IPS-20b (cell line): ENCODE measurements at regions not wholly inside any gene's neighbourhood (a gene's known extent, or its start where the extent isn't known, plus 50 kb on each side); places are given as distances from the start of the nearest gene placed in this dataset.

Experiments
- H3K27ac ChIP-seq: one replicate; pipeline ENCODE4 v1.5.1; 2013; ENCODE audit warnings: low read length
- H3K27me3 ChIP-seq: 2 replicates; pipeline ENCODE4 v1.6.1; 2013; ENCODE audit warnings: mild to moderate bottlenecking, low read length, inconsistent platforms; ENCODE audit not compliant: insufficient read depth
- H3K36me3 ChIP-seq: 2 replicates; pipeline ENCODE4 v1.6.1; 2013; ENCODE audit warnings: low read depth, mild to moderate bottlenecking, inconsistent platforms, low read length, moderate library complexity; ENCODE audit not compliant: insufficient read depth
- H3K4me1 ChIP-seq: 2 replicates; pipeline ENCODE4 v1.6.1; 2013; ENCODE audit warnings: mild to moderate bottlenecking, control low read depth, inconsistent platforms, low read length, moderate library complexity; ENCODE audit not compliant: insufficient read depth
- H3K4me3 ChIP-seq: 2 replicates; pipeline ENCODE4 v1.5.1; 2013; ENCODE audit warnings: mild to moderate bottlenecking, low read length, inconsistent platforms
- H3K9ac ChIP-seq: 2 replicates; pipeline ENCODE4 v1.6.1; 2013; ENCODE audit warnings: low read depth, mild to moderate bottlenecking, inconsistent platforms, low read length, moderate library complexity
- H3K9me3 ChIP-seq: 2 replicates; pipeline ENCODE4 v1.6.1; 2013; ENCODE audit warnings: mild to moderate bottlenecking, low read depth, low read length, inconsistent platforms; ENCODE audit not compliant: insufficient read depth

DNA sequence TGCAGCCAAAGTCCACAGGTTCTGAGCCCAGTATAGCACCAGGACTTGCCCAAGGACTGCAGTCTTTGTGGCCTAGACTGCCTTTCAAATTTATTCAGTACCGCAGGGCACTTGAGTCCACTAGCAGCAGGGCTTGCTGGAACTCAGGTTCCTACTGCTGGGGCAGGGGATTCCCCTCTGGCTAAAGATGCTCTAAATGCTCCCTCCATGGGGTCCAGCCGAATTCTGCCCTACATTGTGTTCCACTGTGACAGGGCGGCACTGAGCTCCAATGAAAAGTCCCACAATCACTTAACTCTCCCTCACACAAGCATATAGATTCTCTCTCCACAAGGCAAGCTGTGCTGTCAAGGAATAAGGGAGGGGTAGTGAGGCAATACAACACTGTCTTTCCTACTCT lies 518.1 kb upstream of the VRK2 start:
- Histone ChIP-seq H3K4me3 (no peak overlapping the region), H3K27me3 (no peaks in the 10 kb centered on the region), H3K36me3 (no peaks in the 10 kb centered on the region), H3K9ac (no peak overlapping the region), H3K9me3 (no peaks in the 10 kb centered on the region), H3K27ac (no peak overlapping the region), H3K4me1 (no peaks in the 10 kb centered on the region)

DNA sequence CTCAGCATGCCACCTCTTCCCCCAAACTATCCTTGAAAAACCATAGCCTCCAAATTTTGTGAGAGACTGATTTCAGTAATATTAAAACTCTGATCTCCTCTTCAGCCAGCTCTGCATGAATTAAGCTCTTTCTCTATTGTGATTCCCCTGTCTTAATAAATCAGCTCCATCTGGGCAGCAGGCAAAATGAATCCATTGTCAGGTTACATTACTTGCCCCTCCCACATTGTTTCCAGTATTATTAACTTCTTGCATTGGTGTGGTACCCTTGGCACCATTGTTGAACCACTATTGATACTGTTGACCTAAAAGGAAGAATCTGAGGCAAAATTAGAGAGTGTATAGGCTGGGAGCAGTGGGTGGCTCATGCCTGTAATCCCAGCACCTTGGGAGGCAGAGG lies 512.2 kb upstream of the VRK2 start:
- no peaks in the 10 kb centered on the region for H3K27me3 ChIP-seq
- H3K4me3 ChIP-seq = no peak overlapping the region
- H3K9ac ChIP-seq = no peak overlapping the region
- no peak overlapping the region for H3K27ac ChIP-seq
- no peaks in the 10 kb centered on the region for H3K9me3 ChIP-seq
- H3K4me1 ChIP-seq = no peaks in the 10 kb centered on the region
- no peaks in the 10 kb centered on the region for H3K36me3 ChIP-seq

GRCh38 chr2:57536535-57537231 lies 509.9 kb upstream of the VRK2 start:
- H3K36me3 ChIP-seq = no peaks in the 10 kb centered on the region

DNA sequence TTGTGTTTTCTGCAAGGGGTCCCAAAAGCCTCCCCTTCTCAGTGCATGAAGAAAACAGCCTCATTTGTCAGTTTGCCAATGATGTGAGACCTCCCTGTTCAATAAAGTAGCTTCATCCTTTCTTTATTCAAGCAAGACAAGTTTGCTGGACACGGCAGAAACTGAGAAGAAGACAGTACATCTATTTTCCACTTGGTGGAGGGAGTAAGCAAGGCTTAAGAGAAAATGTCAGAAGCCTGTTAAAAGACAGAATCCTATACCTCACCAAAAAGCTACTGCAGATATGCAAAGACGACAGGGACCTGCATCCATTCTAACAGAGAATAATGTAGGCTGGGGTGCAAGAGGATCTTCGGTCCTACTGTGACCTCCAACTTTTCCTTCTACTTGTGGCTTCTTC lies 506.8 kb upstream of the VRK2 start:
- H3K27ac ChIP-seq = no peak overlapping the region
- no peaks in the 10 kb centered on the region for H3K27me3 ChIP-seq
- no peak overlapping the region for H3K9ac ChIP-seq
- H3K9me3 ChIP-seq = no peaks in the 10 kb centered on the region
- no peaks in the 10 kb centered on the region for H3K36me3 ChIP-seq
- H3K4me1 ChIP-seq = no peaks in the 10 kb centered on the region
- H3K4me3 ChIP-seq = no peak overlapping the region

More at GRCh38 chr2:57536535-57537231, 509.9 kb upstream of the VRK2 start:
- Histone ChIP-seq H3K4me3 (no peak overlapping the region), H3K4me1 (no peaks in the 10 kb centered on the region), H3K9ac (no peak overlapping the region), H3K27me3 (no peaks in the 10 kb centered on the region), H3K27ac (no peak overlapping the region), H3K9me3 (no peaks in the 10 kb centered on the region)

- no peaks in the 10 kb centered on the region; the same call in 1 of the 2 replicates for H3K4me1 ChIP-seq
- no peak overlapping the region for H3K4me3 ChIP-seq
- H3K36me3 ChIP-seq = no peaks in the 10 kb centered on the region
- H3K27ac ChIP-seq = no peak overlapping the region
- no peaks in the 10 kb centered on the region for H3K27me3 ChIP-seq
- H3K9me3 ChIP-seq = no peaks in the 10 kb centered on the region
- no peak overlapping the region for H3K9ac ChIP-seq
Observed at GRCh38 chr2:57542081-57542480, 504.5 kb upstream of the VRK2 start.

DNA sequence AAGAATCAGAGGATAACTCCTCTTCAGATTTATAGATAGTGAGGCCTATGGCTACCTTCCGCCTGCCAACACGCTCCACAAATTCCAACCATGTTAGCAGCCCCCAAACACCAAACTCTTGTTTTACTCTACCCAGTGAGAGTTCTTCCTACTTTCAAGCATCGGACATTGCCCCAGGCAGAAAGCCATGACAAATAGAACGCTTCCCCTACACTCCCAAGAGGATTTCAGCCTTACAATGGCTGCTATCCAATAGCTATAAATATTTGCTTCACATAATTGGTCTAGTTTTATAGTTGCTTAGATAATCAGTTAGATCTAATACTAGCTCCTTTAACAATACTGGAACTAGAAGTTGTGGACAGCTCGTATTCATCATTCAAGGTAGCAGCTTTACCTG lies 503.4 kb upstream of the VRK2 start:
- H3K4me1 ChIP-seq = no peaks in the 10 kb centered on the region; the same call in 1 of the 2 replicates
- H3K36me3 ChIP-seq = no peaks in the 10 kb centered on the region
- H3K27me3 ChIP-seq = no peaks in the 10 kb centered on the region
- no peaks in the 10 kb centered on the region for H3K9me3 ChIP-seq
- H3K27ac ChIP-seq = no peak overlapping the region
- H3K9ac ChIP-seq = no peak overlapping the region
- H3K4me3 ChIP-seq = no peak overlapping the region

DNA sequence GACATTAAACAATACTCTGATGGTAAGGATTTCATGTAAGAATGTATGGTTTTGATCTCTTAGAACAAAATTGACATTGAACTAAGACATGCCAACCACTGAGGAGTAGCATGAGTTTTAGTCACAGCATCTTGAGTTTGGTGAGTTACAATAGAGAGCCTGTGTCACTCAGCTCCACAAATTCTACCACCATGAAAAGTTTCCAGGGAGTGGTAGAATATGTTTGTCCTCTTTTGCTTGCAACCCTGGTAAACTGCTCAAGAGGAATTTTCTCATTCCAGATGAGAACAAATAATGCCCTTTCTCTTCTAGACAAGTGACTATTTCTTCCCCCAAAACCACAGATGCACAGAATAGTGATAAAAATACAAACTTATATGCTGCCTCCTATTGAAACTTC lies 502.0 kb upstream of the VRK2 start:
- H3K27ac ChIP-seq = no peak overlapping the region
- H3K9ac ChIP-seq = no peak overlapping the region
- H3K4me1 ChIP-seq = no peaks in the 10 kb centered on the region; the same call in 1 of the 2 replicates
- no peaks in the 10 kb centered on the region for H3K27me3 ChIP-seq
- H3K36me3 ChIP-seq = no peaks in the 10 kb centered on the region
- H3K9me3 ChIP-seq = no peaks in the 10 kb centered on the region
- no peak overlapping the region for H3K4me3 ChIP-seq

DNA sequence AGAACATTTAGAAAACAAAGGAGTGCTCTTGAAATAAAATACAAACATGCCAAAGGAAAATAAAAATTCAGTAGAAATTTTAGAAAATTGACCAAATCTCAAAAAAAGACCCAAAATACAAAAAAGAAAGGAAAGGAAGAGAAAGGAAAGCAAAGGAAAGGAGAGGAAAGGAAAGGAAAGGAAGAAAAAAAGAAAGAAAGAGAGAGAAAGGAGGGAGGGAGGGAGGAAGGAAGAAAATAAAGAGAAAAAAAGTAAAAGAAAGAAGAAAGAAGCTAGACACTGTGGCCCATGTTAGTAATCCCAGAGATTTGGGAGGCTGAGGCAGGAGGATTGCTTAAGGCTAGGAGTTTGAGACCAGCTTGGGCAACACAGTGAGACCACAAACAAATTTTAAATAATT lies 500.1 kb upstream of the VRK2 start:
- Histone ChIP-seq H3K4me1 (no peaks in the 10 kb centered on the region; the same call in 1 of the 2 replicates), H3K9me3 (peaks cover 7% of the 10 kb centered on the region; the same call in 1 of the 2 replicates), H3K9ac (no peak overlapping the region), H3K27ac (no peak overlapping the region), H3K27me3 (no peaks in the 10 kb centered on the region), H3K36me3 (no peaks in the 10 kb centered on the region), H3K4me3 (no peak overlapping the region)

DNA sequence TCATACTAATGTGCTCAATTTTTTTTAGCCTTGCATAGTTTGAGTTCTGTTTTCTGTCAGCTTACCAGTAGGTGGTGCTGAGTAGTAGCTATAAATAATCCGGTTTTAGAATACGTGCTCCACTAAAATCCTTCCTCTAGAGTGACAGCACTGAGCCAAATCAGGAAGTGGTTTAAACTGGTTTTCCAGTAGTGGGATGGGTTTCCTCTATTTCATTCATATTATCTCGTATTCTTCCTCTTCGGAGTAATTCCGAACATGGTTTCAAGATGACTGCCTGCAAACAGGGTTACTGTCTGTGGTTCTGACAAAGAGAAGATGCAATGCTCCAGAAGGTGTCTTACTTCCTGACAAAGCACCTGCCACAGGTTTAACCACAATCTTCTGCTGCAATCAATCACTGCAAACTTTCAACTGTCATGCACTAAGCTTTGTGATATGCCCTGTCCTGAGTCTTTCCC lies 496.9 kb upstream of the VRK2 start:
- Histone ChIP-seq H3K4me1 (no peaks in the 10 kb centered on the region; the same call in 1 of the 2 replicates), H3K27ac (no peak overlapping the region), H3K4me3 (no peak overlapping the region), H3K9ac (no peak overlapping the region), H3K9me3 (peaks cover 8% of the 10 kb centered on the region; the same call in 1 of the 2 replicates), H3K27me3 (no peaks in the 10 kb centered on the region), H3K36me3 (no peaks in the 10 kb centered on the region)

- Histone ChIP-seq H3K27me3 (no peaks in the 10 kb centered on the region), H3K4me1 (no peaks in the 10 kb centered on the region; the same call in 1 of the 2 replicates), H3K27ac (no peak overlapping the region), H3K36me3 (no peaks in the 10 kb centered on the region), H3K9me3 (peaks cover 8% of the 10 kb centered on the region; the same call in 1 of the 2 replicates), H3K9ac (no peak overlapping the region), H3K4me3 (no peak overlapping the region)
Observed at GRCh38 chr2:57550912-57551311, 495.7 kb upstream of the VRK2 start.

DNA sequence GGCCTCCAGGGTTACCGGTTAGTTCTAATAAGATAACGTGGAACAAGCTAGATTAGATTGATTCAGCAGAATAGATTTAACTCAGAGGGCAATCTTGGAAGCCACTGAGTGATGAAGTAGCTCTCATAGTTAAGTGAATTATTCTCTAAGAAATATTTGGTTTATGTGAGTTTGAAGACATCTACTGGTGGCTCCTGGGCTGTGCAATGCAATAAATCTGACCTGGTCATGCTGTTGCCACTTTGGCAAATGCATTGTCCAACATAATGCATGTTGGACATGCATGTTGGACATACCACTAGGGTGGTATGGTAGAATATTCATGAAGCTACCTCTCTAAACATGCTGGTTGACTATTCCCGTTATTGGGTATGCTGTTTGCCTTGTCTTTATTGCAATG lies 493.7 kb upstream of the VRK2 start:
- Histone ChIP-seq H3K27me3 (no peaks in the 10 kb centered on the region), H3K4me1 (no peaks in the 10 kb centered on the region), H3K27ac (no peak overlapping the region), H3K9ac (no peak overlapping the region), H3K9me3 (peaks cover 8% of the 10 kb centered on the region; the same call in 1 of the 2 replicates), H3K36me3 (no peaks in the 10 kb centered on the region), H3K4me3 (no peak overlapping the region)

GRCh38 chr2:57554348-57554747 lies 492.3 kb upstream of the VRK2 start:
- H3K27ac ChIP-seq = no peak overlapping the region
- H3K27me3 ChIP-seq = no peaks in the 10 kb centered on the region
- no peak overlapping the region for H3K9ac ChIP-seq
- no peaks in the 10 kb centered on the region for H3K4me1 ChIP-seq
- no peak overlapping the region for H3K4me3 ChIP-seq
- no peaks in the 10 kb centered on the region for H3K36me3 ChIP-seq
- H3K9me3 ChIP-seq = peaks cover 8% of the 10 kb centered on the region; the same call in 1 of the 2 replicates
